ENCODE measurements at regions not wholly inside any gene's neighbourhood (a gene's known extent, or its start where the extent isn't known, plus 50 kb on each side); places are given as distances from the start of the nearest gene placed in this dataset.

GRCh38 chr1:240666568-240667198 lies 54.7 kb upstream of the GREM2 start:
- POLR2A ChIA-PET (ENCODE audit: unreplicated experiment) = no interaction called here
- Histone ChIP-seq H3K4me3 (ENCODE audit: low read length) (no peak overlapping the region), H3K27ac (ENCODE audit: low read length) (no peak overlapping the region), H3K9me3 (ENCODE audit: low read length) (no peaks in the 10 kb centered on the region), H3K4me1 (ENCODE audit: insufficient read depth, low read length) (no peaks in the 10 kb centered on the region), H3F3A (ENCODE audit: low read length, unreplicated experiment) (no peaks in the 10 kb centered on the region), H3K27me3 (ENCODE audit: low read length) (peaks cover 36% of the 10 kb centered on the region), H2AFZ (ENCODE audit: low read length) (no peak overlapping the region), H3K79me2 (ENCODE audit: low read length) (no peaks in the 10 kb centered on the region), H3K4me2 (ENCODE audit: low read length) (no peak overlapping the region), H3K9ac (ENCODE audit: low read length) (no peak overlapping the region), H4K20me1 (ENCODE audit: low read length) (no peaks in the 10 kb centered on the region), H3K9me2 (replicated peaks; ENCODE audit: low read length) (no peaks in the 10 kb centered on the region), H3K36me3 (ENCODE audit: low read depth, low read length) (no peaks in the 10 kb centered on the region)
- CTCF ChIA-PET = no interaction called here
- no TSS peak for BruUV-seq (replicated peaks)
- TF ChIP-seq EZH2phosphoT487 (IDR thresholded peaks at IDR 0.05; ENCODE audit: borderline replicate concordance, low read length) (no peak), EZH2 (IDR thresholded peaks at IDR 0.05; ENCODE audit: low read length, unreplicated experiment) (no peak), CTCF (conservative IDR thresholded peaks at IDR 0.05; ENCODE audit: low read depth, low read length) (no peak)
- intact Hi-C loops (cut with micrococcal nuclease) = no loop called here
- ATAC-seq = no peak
- no peak for DNase-seq

- H3K27me3 ChIP-seq (ENCODE audit: low read length) = peaks cover 29% of the 10 kb centered on the region
- H4K20me1 ChIP-seq (ENCODE audit: low read length) = no peaks in the 10 kb centered on the region
- no peak overlapping the region for H3K4me2 ChIP-seq (ENCODE audit: low read length)
- no peaks in the 10 kb centered on the region for H3K9me3 ChIP-seq (ENCODE audit: low read length)
- no TSS peak for BruUV-seq (replicated peaks)
- intact Hi-C loops (cut with micrococcal nuclease) = no loop called here
- no peaks in the 10 kb centered on the region for H3K36me3 ChIP-seq (ENCODE audit: low read depth, low read length)
- no peak overlapping the region for H3K9ac ChIP-seq (ENCODE audit: low read length)
- CTCF ChIA-PET = interaction anchor here (0.6 kb wide), 1 partner anchor 209 kb away, joined by 3 read pairs; no protein-coding TSS in a partner anchor
- ATAC-seq = no peak
- no peak overlapping the region for H2AFZ ChIP-seq (ENCODE audit: low read length)
- DNase-seq = no peak
- H3K27ac ChIP-seq (ENCODE audit: low read length) = no peak overlapping the region
- H3F3A ChIP-seq (ENCODE audit: low read length, unreplicated experiment) = no peaks in the 10 kb centered on the region
- no peaks in the 10 kb centered on the region for H3K9me2 ChIP-seq (replicated peaks; ENCODE audit: low read length)
- peaks cover 2% of the 10 kb centered on the region; the same call in 1 of the 2 replicates for H3K4me1 ChIP-seq (ENCODE audit: insufficient read depth, low read length)
- no peak overlapping the region for H3K4me3 ChIP-seq (ENCODE audit: low read length)
- no peaks in the 10 kb centered on the region for H3K79me2 ChIP-seq (ENCODE audit: low read length)
- no peak for TF ChIP-seq EZH2 (IDR thresholded peaks at IDR 0.05; ENCODE audit: low read length, unreplicated experiment)
- TF ChIP-seq CTCF (conservative IDR thresholded peaks at IDR 0.05; ENCODE audit: low read depth, low read length) = no peak
- TF ChIP-seq EZH2phosphoT487 (IDR thresholded peaks at IDR 0.05; ENCODE audit: borderline replicate concordance, low read length) = no peak
- POLR2A ChIA-PET (ENCODE audit: unreplicated experiment) = no interaction called here
These were observed 51.4 kb upstream of the GREM2 start for GRCh38 chr1:240663169-240663879.

Measured in PC-3 (cell line).